Stimulated activated CD4-positive, alpha-beta T cell treated with anti-CD3 and anti-CD28 coated beads, Interleukin-12 subunit alpha, Interleukin-12 subunit beta, amount 100 ng/mL, for 24 hours (primary cell): ENCODE measurements at regions not wholly inside any gene's neighbourhood (a gene's known extent, or its start where the extent isn't known, plus 50 kb on each side); places are given as distances from the start of the nearest gene placed in this dataset.
"Not testable (repeated sequence)": the region's sequence is repeated elsewhere in the genome, so short reads cannot be mapped to it uniquely, and the experiment has no call there.

ENCODE experiments used
- DNase-seq, 2 experiments: peaks; one replicate each; pipeline ENCODE4 v3.0.0-alpha.2; 2020; ENCODE audit warnings: low read depth in 2 of 2

GRCh38 chr2:88802026-88802425, 110.6 kb downstream of the RPIA start:
- not testable (repeated sequence) for DNase-seq

GRCh38 chr2:88807237-88807962, 115.9 kb downstream of the RPIA start:
- DNase-seq: no peak

DNA sequence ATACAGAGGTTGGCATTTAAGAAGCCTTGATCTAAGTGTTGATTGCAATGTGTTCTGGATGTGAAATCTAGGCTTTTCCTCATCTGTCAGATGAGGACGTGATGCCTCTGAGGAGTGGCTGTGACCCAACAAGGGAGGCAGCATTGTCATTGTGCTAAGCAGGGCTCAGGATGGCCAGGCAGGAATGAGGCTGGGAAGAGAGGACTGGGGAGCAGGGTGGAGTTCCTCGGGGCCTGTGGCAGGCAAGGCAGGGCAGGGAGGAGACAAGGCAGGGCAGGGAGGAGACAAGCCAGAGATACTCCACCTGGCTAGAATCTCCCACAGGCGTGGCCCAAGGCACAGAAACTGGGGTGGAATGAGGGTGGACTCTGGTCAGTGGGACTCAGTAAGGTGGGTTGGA, 116.6 kb downstream of the RPIA start:
- DNase-seq: no peak

DNA sequence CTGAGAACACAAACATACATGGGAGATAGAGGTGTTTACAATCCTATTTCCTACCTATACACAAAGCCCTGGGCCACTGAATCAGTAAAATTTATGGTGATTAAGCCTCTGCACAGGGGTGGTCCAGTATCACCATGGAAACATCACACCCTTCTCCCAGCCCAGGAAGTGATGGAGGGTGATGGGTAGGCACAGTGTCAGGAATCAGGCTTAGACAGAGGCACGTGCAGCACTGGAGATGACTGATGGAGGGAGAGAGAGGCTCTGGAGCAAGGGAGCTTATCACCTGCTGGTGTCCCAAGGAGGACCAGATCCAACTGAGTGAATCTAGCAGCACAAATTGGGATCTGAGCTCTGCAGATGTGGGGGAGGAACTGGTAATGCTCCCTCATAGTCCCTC, 117.2 kb downstream of the RPIA start:
- no peak for DNase-seq

- no peak for DNase-seq
Measured at GRCh38 chr2:88809216-88809615, 117.7 kb downstream of the RPIA start.

DNA sequence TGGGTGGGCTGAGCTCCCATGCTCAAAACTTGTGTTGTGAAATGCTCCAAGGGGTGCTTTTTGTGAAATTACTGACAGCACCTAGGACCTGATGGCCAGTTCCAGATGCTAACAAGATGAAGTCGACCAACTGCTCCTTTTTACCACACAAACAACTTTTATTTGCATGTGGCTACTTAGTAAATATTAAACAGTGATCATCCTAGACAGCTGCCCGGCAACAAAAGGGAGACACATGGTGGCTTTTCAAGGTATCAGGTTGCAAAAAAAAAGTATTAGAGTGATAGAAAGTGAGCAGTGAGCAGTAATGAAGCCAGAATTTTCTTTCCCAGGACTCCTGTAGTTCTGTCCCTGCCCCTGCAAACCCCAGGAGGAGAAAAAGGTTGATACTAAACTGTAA, 118.5 kb downstream of the RPIA start:
- no peak for DNase-seq

DNA sequence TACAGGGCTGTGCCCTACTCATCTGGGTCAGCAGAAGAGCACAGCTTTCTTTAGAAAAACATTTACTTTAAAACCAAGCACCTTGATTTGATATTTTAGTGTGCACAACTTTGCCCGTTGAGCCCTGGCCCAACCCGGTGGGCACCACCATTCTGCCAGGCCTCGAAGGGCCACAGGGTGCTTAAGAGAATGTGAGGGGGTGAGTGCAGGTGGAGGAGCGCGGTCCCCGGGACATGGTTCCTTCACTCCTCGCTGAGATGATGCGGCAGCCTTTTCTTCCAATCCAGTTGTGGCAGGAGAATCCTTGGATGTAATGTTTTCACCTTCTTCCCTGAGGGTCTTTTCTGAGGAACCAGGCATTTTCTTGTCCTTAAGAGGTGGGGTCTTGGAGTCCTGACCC, 119.0 kb downstream of the RPIA start:
- DNase-seq: no peak

GRCh38 chr2:88811233-88811632, 119.8 kb downstream of the RPIA start:
- DNase-seq: no peak

DNA sequence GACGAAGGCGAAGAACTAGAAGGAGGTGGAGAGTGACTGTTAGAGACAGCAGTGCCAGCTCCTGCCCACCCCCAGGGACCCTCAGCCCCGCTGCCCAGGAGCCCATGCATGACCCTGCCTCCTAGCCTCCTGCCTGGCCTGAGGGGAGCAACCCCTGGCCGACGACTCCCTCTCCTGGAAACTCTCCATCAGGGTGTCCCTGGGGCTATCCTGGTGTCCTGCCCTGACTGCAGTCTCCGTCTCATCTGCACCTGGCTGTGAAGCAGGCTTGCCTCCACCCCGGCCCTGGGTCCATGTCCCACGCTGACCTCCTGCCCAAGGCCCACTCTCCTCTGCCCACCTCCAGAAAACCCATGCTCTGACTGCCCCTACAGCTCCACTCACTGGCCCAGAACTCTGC, 120.2 kb downstream of the RPIA start:
- DNase-seq: no peak

DNA sequence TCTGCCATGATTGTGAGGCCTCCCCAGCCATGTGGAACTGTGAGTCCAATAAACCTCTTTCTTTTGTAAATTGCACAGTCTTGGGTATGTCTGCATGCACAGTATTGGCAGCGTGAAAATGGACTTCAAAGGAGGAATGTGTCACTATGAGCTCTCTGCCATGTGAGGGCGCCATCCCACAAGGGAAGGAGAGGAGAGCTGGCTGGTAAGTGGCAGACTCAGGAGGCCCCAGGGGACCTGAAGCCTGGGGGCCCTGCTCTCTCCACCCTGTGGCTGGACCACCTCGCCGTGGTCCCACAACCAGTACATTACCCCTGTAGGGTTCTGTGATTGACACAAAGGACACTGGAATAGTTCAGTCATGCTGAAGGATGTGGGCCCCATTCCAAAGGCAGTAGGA, 122.1 kb downstream of the RPIA start:
- DNase-seq: no peak

GRCh38 chr2:88815282-88815681, 123.8 kb downstream of the RPIA start:
- no peak for DNase-seq

DNA sequence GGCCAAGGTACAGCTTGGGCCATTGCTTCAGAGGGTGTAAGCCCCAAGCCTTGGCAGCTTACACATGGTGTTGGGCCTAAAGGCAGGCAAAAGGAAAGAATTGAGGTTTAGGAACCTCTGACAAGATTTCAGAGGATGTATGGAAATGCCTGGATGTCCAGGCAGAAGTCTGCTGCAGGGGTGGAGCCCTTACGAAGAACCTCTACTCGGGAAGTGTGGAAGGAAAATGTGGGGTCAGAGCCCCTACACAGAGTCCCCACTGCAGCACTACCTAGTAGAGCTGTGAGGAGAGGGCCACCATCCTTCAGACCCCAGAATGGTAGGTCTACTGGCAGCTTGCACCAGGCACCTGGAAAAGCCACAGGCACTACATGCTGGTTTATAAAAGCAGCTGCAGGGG, 124.2 kb downstream of the RPIA start:
- DNase-seq: no peak

- no peak for DNase-seq
Measured at GRCh38 chr2:88818381-88818780, 126.9 kb downstream of the RPIA start.

GRCh38 chr2:88824951-88825350, 133.5 kb downstream of the RPIA start:
- DNase-seq: no peak

DNA sequence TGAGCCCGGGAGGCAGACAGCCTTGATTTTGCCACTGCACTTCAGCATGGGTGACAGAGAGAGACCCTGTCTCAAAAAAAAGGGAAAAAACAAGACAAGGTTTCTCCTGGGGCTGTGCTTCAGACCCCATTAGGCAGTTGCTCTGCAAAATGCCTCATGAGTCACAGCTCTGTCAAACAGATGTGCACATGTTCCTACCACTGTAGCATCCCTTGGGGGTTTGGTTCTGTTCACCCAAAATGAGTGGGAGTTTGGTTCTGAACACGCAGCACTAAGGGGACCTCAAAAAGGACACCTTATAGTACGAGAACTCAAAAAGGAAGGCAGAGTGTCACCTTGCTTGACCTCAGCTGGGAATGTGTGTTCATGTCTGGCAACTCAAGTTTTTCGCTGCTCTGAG, 134.9 kb downstream of the RPIA start:
- no peak for DNase-seq

- no peak for DNase-seq
Measured at GRCh38 chr2:88827821-88828220, 136.3 kb downstream of the RPIA start.

DNA sequence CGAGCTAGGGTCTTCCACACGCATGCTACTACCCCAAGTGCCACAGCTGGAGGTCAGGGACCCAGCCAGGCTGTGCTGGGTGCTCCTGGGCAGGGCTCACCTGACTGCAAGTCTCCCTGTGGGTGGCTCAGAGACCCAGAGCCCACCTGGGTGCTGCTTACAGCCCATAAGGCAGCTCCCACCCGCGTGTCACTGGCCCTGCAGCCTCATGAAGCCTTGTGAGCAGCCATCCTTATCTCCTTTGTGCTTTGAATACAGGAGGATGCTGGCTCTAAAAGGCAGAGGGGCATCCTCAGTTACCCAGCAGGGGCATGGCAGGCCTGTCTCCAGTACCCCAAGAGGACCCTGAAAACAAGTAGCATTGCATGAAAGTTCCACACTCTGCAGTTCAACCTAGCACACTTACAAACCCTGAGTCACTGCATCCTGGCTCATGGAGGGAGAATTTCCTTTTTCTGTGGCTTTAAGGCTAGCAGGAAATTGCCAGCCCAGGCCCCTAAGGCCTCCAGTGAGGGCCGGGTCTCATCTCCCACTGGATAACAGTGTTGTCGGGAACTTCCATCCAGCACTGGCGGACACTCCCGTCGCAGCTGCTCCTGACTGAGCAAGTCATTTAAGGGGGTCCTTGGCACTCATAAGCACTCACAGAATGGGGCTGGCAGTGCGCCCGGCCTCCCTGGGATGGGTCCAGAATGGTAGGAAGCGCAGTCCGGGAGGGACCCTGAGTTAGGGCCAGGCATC, 137.1 kb downstream of the RPIA start:
- DNase-seq: no peak

DNA sequence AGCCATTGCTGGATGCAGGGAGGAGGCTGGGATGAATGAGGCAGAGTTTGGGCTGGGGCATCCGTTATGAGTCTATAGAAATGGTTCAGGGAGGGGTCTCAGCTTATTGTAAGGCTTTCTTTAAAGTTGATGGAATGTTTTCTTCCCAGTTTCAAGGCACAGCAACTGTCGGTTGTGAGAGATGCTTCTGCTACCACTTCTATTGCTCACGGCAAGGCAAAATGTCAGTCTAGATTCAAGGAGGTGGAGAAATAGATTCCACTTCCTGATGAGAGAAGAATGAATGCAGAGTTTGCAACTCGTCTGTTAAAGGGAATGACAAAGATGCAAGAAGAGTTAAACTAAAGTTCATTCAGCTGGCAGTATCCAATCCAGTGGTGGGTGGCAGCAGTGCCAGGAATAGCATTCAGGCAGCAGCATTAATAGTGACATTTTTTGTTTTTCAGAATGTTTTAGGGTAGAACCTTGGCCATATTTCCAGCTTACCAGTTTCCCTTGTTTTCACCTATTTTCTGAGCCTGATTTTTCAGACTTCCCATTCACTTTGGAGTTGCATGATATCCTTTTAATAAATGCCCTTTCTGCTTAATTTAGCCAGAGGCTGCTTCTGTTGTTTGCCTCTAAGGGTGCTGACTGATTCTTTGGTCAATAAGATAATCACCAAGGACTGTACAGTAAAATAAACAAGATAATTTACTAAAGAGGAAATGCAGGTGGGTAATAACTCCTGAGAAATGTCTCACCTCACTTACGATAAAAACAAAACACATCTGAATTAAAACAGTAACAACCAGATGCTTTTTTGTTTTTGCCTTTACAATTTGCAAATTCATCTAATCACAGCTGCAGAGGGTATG, 138.4 kb downstream of the RPIA start:
- no peak for DNase-seq

DNA sequence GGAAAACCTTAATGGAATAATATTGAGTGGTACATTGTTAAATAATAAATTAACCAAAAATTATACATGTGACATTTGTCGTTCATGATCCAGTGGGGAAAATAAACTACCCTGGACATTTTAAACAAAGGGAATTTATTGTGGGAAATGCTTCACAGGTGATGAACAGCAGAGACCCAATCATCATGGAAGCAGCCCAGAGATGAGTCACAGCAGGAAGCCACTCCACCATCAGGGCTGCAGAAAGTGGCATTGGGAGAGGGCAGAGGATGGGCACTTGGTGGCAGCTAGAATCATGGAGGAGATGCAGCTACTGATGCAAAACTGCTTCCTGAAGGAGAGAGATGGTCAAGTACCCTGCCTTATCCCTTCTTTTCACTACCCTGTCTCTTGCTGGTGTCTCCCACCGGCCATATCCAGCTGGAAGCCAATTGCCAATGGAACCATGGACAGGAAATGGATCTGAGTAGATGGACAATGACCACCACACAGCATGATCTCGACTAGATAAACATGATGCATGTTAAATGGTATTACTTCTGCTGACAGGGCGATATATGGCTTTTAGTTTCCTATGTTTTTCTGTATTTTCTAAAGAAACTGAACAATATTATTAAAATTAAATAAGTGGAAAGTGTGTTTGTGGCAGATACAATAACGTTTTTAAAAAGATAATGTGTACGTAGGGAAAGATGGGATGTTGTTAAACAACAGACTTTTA, 139.8 kb downstream of the RPIA start:
- no peak for DNase-seq

GRCh38 chr2:88831792-88832248, 140.3 kb downstream of the RPIA start:
- DNase-seq: peak in 1 of 2 experiments; percentile 41

DNA sequence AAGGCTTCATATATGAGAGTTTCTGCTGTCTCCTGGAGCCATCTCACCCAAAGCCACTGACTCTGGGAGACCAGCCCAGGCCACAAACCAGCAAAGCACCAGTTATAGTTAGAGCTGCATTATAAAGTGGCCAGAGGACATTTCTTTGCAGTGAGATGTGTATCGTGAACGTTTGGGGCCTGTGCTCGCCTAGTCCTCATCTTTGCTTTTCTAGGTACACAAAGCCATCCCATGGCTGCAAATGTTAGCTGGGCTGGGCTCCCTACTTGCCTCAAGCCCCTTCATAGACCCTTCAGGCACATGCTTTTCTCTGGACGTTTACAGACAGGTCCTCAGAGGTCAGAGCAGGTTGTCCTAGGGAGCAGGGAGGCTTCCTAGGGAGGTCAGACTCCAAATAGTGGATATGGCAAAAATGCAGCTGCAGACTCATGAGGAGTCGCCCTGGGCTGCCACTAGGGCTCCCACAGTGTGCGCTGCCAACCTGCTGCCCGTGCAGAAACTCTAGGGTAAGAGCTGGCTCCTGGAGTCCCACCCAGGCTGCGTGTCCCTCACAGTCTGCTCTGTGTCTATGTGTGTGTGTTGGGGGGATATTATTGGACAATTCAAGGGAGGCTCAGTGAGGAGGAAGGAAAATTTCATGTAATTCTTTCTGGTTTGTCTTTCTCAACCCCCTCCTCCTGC, 141.0 kb downstream of the RPIA start:
- no peak for DNase-seq
